Activated CD4-positive, alpha-beta T cell treated with anti-CD3 and anti-CD28 coated beads, Interleukin-2, Interleukin-6, amounts not matched to agents 100 ng/mL and 50 ng/mL, durations not matched to agents 16 hours and 8 hours (primary cell): ENCODE measurements at regions not wholly inside any gene's neighbourhood (a gene's known extent, or its start where the extent isn't known, plus 50 kb on each side); places are given as distances from the start of the nearest gene placed in this dataset.
A peak's percentile ranks its signal among the peaks of the same experiment; 100 is the strongest.
"Not testable (repeated sequence)": the region's sequence is repeated elsewhere in the genome, so short reads cannot be mapped to it uniquely, and the experiment has no call there.

Source experiments
- DNase-seq: peaks from one replicate; pipeline ENCODE4 v3.0.0-alpha.2; 2020

DNA sequence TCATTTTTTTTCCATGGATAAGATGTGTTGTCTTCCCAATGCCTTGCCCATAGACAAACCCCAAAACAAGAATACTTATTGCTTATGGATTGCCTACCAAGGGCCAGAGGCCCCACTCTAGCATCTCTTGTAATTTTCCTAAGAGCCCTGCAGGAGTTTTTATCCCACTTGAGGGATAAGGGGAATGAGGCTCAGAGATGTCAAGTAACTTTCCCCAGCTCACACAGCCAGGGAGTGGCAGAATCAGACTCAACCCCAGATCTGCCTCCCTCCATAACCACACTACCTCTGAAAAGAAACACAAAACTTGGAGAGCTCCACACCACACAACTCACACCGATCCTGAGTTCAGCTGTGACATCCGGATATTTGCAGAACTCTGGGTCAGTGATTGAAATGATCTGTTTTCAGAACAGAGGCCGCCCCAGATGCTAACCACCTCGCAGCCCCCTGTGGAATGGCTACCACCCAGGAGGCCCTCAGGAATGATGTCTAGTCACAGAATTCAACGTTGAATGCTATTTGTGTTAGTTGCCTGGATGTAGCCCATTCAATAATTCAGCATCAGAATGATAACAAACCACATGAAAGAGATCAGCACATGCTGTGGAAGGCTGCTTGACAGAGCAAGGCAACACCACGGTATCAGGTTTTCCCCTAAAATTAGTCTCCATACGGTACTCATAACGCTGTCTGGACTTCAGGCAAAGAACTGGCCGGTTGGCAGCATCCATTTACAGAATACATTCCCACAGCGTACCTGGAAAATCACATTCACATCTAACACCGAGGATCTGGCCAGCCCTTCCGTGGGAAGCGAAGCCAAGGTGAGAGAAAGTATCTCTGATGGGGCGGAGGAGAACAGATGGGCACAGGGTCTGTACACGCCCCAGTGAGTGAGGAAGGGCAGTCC lies 231.9 kb downstream of the TOMM20 start:
- no peak for DNase-seq

DNA sequence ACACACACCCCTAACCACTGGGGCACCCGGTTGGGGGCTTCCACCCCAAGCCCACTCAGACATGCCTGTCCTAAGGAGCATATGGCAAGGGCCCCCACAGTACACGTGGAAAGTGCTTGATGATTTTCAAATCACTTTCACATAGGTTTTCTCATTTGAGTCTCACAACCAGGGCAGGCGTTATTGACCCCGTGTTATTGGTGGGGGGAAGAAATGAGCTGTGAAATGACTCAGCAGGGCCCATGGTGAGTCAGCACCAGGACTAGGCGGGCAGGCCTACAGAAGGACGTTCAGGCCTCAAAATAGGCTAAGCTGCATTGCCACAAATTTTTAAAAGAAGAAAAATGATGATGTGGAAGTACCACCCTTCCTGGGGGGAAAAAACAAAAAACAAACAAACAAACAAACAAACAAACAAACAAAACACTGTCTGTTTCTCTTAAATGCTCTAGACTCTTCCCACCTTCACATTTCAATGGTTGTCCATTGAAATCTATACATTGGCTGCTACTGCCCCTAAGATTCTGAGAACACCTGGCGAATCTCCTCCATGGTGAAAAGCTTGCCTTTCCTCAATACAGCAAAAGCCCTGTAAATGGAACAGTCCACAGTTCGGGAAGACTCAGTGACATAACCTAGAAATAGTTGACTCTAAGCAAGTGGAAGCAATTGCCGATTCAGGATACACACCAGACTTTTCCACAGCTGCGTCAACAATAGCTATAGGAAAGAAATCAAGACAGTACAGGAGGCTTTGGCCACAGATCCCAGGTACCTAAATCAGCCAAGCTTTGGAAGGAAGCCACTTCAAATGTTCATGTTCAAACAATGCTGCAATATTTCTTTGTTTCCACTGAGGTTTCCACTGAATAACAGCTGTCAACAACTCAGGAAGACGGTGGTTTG lies 234.7 kb downstream of the TOMM20 start:
- DNase-seq = peak; percentile 86

- DNase-seq = no peak
Observed at GRCh38 chr1:234893359-234893724, 235.3 kb downstream of the TOMM20 start.

DNA sequence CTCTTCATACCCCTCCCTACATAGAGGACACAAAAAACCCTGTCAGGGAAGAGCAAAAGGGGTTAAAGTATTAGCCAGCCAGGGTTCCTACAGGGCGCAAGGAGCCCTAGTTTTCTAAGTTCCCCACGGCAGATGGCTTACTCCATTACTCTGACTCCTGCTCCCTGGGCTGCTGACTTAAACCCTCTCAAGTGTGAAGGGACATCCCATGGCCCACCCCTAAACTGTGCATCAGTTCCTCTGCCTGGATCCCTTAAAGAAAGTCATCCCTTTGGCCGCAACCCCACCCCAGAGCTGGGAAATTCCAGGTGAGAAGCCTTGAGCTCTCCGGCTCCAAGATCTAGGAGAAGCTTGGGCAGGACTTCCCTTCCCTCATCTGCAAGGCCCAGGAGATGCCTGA lies 236.0 kb downstream of the TOMM20 start:
- no peak for DNase-seq

GRCh38 chr1:234891427-234891826 lies 237.2 kb downstream of the TOMM20 start:
- DNase-seq = no peak

GRCh38 chr1:234889643-234890042 lies 239.0 kb downstream of the TOMM20 start:
- no peak for DNase-seq

DNA sequence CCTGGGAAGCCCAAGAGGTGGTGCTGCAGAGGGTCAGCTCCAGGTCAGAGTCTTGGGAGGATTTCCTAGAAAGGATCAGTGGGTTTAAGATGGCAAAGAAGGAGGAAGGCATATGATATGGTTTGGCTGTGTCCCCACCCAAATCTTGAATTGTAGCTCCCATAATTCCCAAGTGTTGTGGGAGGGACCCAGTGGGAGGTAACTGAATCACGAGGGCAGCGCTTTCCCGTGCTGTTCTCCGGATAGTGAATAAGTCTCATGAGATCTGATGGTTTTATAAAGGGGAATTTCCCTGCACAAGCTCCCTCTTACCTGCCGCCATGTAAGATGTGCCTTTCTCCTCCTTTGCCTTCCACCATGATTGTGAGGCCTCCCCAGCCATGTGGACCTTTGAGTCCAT lies 240.4 kb downstream of the TOMM20 start:
- DNase-seq = not testable (repeated sequence)

DNA sequence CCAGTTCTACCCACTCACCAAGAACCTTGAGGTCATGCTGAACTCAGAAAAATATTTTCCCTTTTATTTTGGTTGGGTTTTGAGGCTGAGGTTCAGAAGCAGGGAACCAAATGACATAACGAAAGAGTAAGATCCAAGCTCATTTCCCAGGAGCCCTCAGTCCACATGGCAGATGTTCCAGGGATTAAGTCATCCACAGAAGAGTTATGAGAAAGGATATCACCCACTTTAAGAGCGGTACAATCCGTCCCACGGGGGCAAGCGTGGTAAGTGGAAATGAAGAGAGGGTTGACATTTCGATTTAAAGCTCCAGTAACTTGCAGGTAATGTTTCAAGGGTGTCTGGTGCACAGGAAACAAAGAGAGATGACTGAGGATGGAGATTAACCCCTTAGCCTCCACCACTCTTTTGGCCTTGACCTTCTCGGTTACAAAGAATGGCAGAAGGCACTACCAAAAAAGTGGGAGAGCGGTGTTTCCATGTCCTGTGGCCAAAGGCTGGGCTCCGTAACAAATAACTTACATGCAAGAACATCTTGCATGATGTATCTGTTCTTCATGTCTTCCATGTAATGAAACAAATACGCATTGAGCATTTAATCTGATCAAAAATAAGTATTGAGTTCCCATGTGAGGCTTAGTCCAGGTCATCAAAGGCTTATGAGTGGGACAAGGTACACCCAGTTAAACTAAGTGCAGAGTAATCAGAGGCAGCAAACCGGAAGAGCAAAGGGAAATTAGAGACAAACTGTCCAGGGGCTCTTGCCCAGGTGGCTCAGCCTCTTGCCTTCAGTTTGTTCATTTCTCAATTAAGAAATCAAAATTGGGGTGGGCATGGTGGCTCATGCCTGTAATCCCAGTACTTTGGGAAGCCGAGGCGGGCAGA lies 241.4 kb downstream of the TOMM20 start:
- DNase-seq = no peak

DNA sequence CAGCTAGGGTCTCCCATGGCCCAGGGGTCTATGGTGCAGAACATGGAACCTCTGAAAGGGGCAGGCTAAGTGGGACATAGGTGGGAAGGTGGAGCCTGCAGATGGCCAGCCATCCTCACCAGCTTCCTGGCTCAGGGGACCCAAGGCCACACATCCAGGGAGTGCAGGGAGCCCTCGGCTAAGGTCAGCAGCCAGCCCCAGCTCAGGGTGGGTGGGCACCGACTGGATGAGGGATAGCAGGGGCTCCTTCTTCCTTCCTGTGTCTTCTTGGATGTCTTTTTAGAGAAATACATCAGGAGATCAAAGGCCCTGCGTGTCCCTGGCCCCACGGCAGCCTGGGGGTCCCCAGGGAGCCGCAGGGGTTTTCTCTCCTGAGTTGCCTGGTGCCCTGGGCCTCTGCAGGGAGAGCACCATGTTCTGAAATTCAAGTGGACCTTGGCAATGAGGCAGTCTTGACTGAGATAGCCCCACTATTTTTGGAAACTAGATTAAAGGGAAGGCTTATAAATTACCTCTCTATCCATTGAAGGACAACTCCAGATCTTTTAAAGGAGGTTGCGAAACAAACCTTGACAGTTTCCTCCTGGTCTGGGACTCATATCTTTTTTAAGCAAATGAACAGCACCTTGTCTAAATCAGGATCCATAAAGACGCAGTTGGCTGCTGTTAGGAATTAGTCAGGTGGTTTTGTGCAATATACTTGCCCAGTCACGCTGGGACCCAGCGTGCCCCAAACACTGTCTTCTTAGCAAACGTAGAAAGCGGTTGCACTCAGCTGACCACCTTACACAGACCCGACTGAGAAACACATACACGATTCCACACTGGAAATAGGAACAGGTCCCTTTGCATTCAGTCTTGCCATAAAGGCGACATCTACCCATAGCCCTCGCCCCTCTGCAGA lies 242.3 kb downstream of the TOMM20 start:
- DNase-seq = no peak

DNA sequence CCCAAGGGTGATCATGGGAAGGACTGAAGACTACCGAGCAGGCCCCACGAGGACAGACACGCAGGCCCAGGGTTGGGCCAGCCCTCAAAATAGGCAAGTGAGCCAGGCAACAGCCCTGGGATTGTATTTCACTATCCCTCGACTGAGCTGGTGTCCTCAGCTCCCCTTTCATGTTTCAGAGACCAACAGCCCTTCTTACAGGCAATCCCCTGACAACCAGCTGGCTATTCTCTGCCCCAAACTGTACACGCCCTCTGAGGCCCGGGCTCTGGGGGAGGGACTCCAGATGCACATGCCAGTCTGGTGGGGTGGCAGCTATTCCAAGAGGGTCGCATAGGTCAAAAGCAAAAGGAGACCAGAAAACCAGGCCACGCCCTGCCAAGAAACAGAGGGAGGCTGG lies 243.0 kb downstream of the TOMM20 start:
- DNase-seq = no peak

GRCh38 chr1:234884701-234885100 lies 243.9 kb downstream of the TOMM20 start:
- DNase-seq = no peak

GRCh38 chr1:234884006-234884405 lies 244.6 kb downstream of the TOMM20 start:
- no peak for DNase-seq

DNA sequence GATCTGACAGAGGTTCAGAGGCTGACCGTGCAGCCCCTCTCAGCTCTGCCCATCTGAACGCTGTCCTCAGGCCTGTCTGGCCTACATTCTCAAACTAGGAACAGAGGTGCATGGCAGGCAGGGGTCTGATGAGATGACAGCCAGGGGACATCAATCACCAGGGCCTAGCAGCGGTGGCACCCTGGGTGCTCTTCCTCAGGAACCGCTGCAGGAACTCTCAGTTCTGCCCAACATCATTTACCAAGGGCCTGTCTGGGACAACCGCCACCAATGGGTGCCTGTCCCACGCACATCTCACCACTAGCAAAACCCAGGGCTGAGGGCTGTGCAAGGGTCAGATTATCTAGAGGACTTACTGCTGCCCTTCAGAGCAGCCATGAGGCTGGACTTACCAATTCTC lies 245.7 kb downstream of the TOMM20 start:
- DNase-seq = no peak

DNA sequence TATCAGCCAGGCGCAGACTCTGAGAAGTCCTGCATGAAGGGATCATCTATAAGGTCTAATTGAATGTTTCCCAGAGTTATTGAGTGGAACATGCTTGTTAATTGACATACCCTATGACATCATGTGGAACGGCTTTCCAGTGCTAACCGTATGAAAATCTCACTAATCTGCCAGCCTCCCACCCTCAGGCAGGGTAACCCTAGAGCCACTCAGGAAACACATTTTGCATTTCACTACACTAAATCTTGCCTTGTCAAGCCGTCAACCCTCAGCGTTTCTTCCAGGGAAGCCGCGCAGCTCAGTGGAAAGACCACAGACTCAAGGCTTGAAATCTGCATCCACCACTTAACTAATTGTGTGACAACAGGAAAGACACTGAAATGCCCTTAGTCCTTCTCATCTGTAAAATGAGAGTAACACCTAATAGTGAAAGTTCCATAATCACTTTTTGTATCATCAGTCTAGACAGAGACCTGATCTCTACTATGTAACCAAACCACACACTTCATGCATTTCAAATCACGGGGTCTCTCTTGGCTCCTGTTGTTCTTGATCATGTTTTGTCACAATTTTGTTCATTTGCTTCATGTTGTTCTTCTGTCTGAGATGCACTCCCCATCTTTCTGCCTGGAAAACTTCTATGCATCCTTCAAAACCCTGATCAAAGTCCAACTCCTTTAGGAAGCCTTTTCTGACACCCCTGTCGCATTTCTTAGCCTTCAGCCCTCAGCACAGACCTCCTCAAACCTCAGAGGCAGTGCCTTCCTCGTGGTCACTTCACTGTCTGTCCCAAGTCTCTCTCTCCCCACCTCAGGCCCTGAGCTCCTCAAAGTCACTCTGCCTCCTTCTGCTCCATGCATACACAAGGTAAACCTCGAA lies 246.5 kb downstream of the TOMM20 start:
- DNase-seq = peak; percentile 78

DNA sequence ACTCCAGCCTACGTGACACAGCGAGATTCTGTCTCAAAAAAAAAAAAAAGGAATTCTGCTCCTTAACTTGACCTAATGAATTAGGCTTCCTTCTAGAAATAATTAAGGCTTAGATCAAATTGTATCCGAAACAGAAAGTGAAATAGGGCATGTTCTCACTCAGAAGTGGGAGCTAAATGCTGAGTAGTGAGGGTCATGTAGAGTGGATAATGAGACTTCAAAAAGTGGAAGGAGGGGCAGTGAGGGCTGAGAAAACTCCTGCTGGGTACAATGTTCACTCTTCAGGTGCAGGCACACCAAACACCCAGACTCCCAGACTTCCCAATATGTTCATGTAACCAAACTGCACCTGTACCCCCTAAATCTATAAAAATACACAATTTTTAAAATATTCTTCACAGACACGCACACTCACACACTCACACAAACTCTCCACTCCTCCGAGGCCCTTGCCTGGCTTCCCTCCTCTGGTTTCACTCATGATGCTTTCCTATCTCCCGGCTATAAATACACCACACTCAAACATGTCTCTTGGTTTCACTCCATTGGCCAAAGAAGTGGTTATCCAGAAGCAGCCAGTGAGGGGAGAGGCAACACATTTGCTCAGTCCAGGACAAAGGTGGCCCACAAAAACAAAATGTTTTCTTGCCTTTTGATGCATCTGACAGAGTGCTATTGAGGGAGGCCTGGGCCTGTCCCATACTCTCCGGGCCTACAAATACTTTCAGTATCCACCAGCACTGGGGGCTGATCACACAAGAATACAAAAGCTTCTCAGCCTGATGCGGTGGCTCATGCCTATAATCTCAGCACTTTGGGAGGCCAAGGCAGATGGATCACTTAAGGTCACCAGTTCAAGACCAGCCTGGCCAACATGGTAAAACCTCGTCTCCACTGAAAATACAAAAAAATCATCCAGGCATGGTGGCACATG lies 249.2 kb downstream of the TOMM20 start:
- DNase-seq = no peak

DNA sequence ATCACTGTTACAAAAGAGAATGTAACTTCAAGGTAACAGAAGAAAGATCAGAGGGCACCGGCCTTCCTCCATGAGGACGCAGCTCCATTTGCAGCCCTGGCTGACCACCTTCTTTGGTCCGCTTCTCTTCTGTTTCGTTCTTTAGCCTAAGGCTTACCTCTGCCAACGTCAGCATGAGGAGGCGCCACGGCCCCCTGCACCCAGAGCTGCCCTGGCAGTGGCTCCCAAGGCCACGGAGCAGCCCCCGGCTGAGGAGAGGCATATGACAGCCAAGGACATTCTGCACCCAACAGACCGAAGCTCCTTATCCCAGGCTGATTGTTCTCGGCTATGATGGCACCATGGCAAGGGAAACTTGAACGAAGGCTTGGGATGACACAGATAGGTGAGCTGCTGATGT lies 250.3 kb downstream of the TOMM20 start:
- DNase-seq = no peak

DNA sequence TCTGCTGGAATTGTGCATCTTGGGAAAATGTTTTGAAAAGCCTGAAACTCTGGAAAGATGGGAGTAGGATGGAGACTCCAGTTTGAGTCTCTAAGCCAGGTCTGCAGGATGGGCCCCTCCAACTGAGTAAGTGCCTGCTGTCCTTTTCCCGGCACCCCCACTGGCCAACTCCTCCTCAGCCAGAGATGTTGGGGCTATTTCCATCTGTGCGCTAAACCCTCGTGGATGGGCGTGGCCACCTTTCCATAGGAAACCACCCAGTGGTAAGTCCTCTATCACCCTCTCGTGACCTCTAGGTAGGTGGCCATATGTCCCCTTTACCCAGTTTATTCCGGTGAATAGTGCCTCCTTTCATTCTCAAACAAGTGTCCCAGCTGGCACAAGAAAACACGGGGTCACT lies 250.9 kb downstream of the TOMM20 start:
- DNase-seq = no peak

- peak; percentile 57 for DNase-seq
Observed at GRCh38 chr1:234875953-234876855, 252.4 kb downstream of the TOMM20 start.
